ENCODE measurements at regions not wholly inside any gene's neighbourhood (a gene's known extent, or its start where the extent isn't known, plus 50 kb on each side); places are given as distances from the start of the nearest gene placed in this dataset.
"Not testable (repeated sequence)": the region's sequence is repeated elsewhere in the genome, so short reads cannot be mapped to it uniquely, and the experiment has no call there.

GRCh38 chr9:134540276-134541096 lies 101.1 kb upstream of the COL5A1 start:
- intact Hi-C loops (cut with DNase I), result no loop called here
- peak; percentile 64 for DNase-seq (ENCODE audit: low spot score)

GRCh38 chr9:134541097-134541747 lies 100.4 kb upstream of the COL5A1 start:
- DNase-seq (ENCODE audit: low spot score), result peak; percentile 40
- intact Hi-C loops (cut with DNase I), result no loop called here

- intact Hi-C loops (cut with DNase I), result no loop called here
- peak; percentile 79 for DNase-seq (ENCODE audit: low spot score)
Observed at GRCh38 chr9:134544388-134545214, 97.0 kb upstream of the COL5A1 start.

- DNase-seq (ENCODE audit: low spot score), result no peak
- intact Hi-C loops (cut with DNase I), result no loop called here
Observed at GRCh38 chr9:134545215-134545542, 96.4 kb upstream of the COL5A1 start.

- peak; percentile 76 for DNase-seq (ENCODE audit: low spot score)
- intact Hi-C loops (cut with DNase I), result no loop called here
Observed at GRCh38 chr9:134545543-134546245, 95.9 kb upstream of the COL5A1 start.

- peak; percentile 82 for DNase-seq (ENCODE audit: low spot score)
- intact Hi-C loops (cut with DNase I), result no loop called here
Observed at GRCh38 chr9:134546246-134546731, 95.3 kb upstream of the COL5A1 start.

GRCh38 chr9:134546746-134547145 lies 94.9 kb upstream of the COL5A1 start:
- intact Hi-C loops (cut with DNase I), result no loop called here
- peak; percentile 73 for DNase-seq (ENCODE audit: low spot score)

GRCh38 chr9:134547161-134548100 lies 94.2 kb upstream of the COL5A1 start:
- peak; percentile 77 for DNase-seq (ENCODE audit: low spot score)
- intact Hi-C loops (cut with DNase I), result no loop called here

- intact Hi-C loops (cut with DNase I), result no loop called here
- DNase-seq (ENCODE audit: low spot score), result peak; percentile 58
Observed at GRCh38 chr9:134548185-134548584, 93.4 kb upstream of the COL5A1 start.

- intact Hi-C loops (cut with DNase I), result no loop called here
- DNase-seq (ENCODE audit: low spot score), result peak; percentile 51
Observed at GRCh38 chr9:134548618-134549017, 93.0 kb upstream of the COL5A1 start.

GRCh38 chr9:134549336-134549735 lies 92.3 kb upstream of the COL5A1 start:
- DNase-seq (ENCODE audit: low spot score), result peak; percentile 70
- intact Hi-C loops (cut with DNase I), result no loop called here

GRCh38 chr9:134550081-134550480 lies 91.5 kb upstream of the COL5A1 start:
- intact Hi-C loops (cut with DNase I), result not testable (repeated sequence)
- DNase-seq (ENCODE audit: low spot score), result peak; percentile 43

GRCh38 chr9:134550584-134550983 lies 91.0 kb upstream of the COL5A1 start:
- peak; percentile 40 for DNase-seq (ENCODE audit: low spot score)
- intact Hi-C loops (cut with DNase I), result no loop called here

- intact Hi-C loops (cut with DNase I), result no loop called here
- DNase-seq (ENCODE audit: low spot score), result peak; percentile 67
Observed at GRCh38 chr9:134551176-134551575, 90.4 kb upstream of the COL5A1 start.

- intact Hi-C loops (cut with DNase I), result no loop called here
- peak; percentile 93 for DNase-seq (ENCODE audit: low spot score)
Observed at GRCh38 chr9:134551644-134552348, 89.8 kb upstream of the COL5A1 start.

- DNase-seq (ENCODE audit: low spot score), result peak; percentile 75
- intact Hi-C loops (cut with DNase I), result no loop called here
Observed at GRCh38 chr9:134552349-134552990, 89.1 kb upstream of the COL5A1 start.

Data from posterior vena cava (tissue), 2 donors.